Gastroesophageal sphincter (tissue), 4 donors: ENCODE measurements at regions not wholly inside any gene's neighbourhood (a gene's known extent, or its start where the extent isn't known, plus 50 kb on each side); places are given as distances from the start of the nearest gene placed in this dataset.
"Not testable (repeated sequence)": the region's sequence is repeated elsewhere in the genome, so short reads cannot be mapped to it uniquely, and the experiment has no call there.

ENCODE experiments used
- ATAC-seq: fragments of 150-250 bp; one replicate; pipeline ENCODE4 v1.9.1; 2016; ENCODE audit warnings: mild to moderate bottlenecking, moderate library complexity
- H3K27ac ChIP-seq, 4 donors: fragments of 200-600 bp; sonication (generic) in 3 of 4; 1 replicate in 3 of 4; 2 replicates in 1 of 4; pipeline ENCODE4 v1.5.1; 2016 to 2019
- H3K27me3 ChIP-seq: fragments of 200-600 bp; sonication (generic); one replicate; pipeline ENCODE4 v1.5.1; 2019
- H3K36me3 ChIP-seq, 2 donors: fragments of 200-600 bp; sonication (generic); one replicate each; pipeline ENCODE4 v1.5.1; 2019; ENCODE audit warnings: control low read depth in 1 of 2
- H3K4me1 ChIP-seq, 3 donors: fragments of 200-600 bp; sonication (generic); 1 replicate in 2 of 3; 2 replicates in 1 of 3; pipeline ENCODE4 v1.5.1; 2016 to 2019; ENCODE audit warnings: control low read depth in 2 of 3
- H3K4me3 ChIP-seq, 2 donors: fragments of 200-600 bp; sonication (generic); one replicate each; pipeline ENCODE4 v1.5.1; 2019; ENCODE audit warnings: mild to moderate bottlenecking in 1 of 2, moderate library complexity in 1 of 2
- H3K9me3 ChIP-seq, 3 donors: fragments of 200-600 bp; sonication (generic); one replicate each; pipeline ENCODE4 v1.5.1; 2017 to 2019; ENCODE audit warnings: control low read depth in 2 of 3
- EP300 ChIP-seq: sonication (generic); formaldehyde crosslinking; IDR thresholded peaks from one replicate; pipeline ENCODE4 v1.6.1; 2017; ENCODE audit warnings: antibody characterized with exemption, mild to moderate bottlenecking
- POLR2A ChIP-seq, 2 donors: fragments of 450-650 bp; IDR thresholded peaks; one replicate each; pipeline ENCODE4 v1.6.1; 2017; ENCODE audit warnings: antibody characterized with exemption in 2 of 2, mild to moderate bottlenecking in 2 of 2, moderate library complexity in 1 of 2
- POLR2AphosphoS5 ChIP-seq: sonication (generic); formaldehyde crosslinking; IDR thresholded peaks from one replicate; pipeline ENCODE4 v1.6.1; 2017; ENCODE audit warnings: antibody characterized with exemption
- WGBS, 2 donors: methylation state at CpG; one replicate each; pipeline ENCODE4 v1.1.5; 2018; ENCODE audit warnings: low coverage in 1 of 2; 5-methylcytosine and 5-hydroxymethylcytosine counted together
- TF ChIP-seq, protein P1 (sequence below), 4 experiments: fragments of 200-600 bp in 2 of 4; fragments of 450-650 bp in 2 of 4; sonication (generic) in 1 of 4; IDR thresholded peaks; one replicate each; pipeline ENCODE4 v1.5.1; 2017 to 2019; ENCODE audit warnings: antibody characterized with exemption in 4 of 4, mild to moderate bottlenecking in 2 of 4, moderate library complexity in 2 of 4

DNA sequence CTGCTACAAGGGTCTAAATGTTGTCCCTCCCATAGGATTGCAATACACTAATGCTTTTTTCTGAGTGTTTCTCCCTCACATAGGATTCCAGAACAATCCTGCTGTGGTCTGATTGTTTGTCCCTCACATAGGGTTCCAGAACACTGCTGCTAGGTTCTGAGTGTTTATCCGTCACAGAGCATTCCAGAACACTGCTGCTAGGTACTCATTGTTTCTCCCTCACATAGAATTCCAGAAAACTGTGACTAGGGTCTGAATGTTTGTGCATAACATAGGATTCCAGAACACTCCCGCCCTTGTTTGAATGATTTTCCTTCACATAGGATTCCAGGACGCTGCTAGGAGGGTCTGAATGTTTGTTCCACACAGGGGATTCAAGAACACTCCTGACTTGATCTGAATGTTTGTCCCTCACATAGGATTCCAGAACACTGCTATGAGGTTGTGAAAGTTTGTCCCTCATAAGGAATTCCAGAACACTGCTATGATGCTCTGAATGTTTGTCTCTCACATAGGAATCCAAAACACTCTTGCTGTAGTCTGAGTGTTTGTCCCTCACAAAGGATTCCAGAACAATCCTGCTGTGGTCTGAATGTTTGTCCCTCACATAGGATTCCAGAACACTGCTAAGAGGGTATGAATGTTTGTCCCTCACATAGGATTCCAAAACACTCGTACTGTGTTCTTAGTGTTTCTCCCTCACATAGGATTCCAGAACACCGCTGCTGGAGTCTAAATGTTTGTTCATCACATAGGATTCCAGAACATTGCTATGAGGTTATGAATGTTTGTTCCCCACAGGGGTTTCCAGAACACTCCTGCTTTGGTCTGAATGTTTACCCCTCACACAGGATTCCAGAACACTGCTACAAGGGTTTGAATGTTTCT, 213.5 kb downstream of the FOXD4L6 start:
- ATAC-seq = peak; percentile 31
- Histone ChIP-seq H3K27me3 (no peaks in the 10 kb centered on the region), H3K27ac (no peak overlapping the region), H3K4me1 (no peaks in the 10 kb centered on the region), H3K9me3 (peaks cover 11 to 94% (median 16%) of the 10 kb centered on the region in 3 donors), H3K36me3 (peaks cover 0 to 20% of the 10 kb centered on the region in 2 donors), H3K4me3 (no peak overlapping the region)
- 50 to 56% methylated on average over 5 of the region's 5 CpGs for WGBS, 2 donors
- TF ChIP-seq EP300 (no peak), POLR2A (IDR thresholded peaks at IDR 0.05) (no peak), POLR2AphosphoS5 (no peak)
- TF ChIP-seq, protein P1, sequence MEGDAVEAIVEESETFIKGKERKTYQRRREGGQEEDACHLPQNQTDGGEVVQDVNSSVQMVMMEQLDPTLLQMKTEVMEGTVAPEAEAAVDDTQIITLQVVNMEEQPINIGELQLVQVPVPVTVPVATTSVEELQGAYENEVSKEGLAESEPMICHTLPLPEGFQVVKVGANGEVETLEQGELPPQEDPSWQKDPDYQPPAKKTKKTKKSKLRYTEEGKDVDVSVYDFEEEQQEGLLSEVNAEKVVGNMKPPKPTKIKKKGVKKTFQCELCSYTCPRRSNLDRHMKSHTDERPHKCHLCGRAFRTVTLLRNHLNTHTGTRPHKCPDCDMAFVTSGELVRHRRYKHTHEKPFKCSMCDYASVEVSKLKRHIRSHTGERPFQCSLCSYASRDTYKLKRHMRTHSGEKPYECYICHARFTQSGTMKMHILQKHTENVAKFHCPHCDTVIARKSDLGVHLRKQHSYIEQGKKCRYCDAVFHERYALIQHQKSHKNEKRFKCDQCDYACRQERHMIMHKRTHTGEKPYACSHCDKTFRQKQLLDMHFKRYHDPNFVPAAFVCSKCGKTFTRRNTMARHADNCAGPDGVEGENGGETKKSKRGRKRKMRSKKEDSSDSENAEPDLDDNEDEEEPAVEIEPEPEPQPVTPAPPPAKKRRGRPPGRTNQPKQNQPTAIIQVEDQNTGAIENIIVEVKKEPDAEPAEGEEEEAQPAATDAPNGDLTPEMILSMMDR (IDR thresholded peaks at IDR 0.05) = no peak

DNA sequence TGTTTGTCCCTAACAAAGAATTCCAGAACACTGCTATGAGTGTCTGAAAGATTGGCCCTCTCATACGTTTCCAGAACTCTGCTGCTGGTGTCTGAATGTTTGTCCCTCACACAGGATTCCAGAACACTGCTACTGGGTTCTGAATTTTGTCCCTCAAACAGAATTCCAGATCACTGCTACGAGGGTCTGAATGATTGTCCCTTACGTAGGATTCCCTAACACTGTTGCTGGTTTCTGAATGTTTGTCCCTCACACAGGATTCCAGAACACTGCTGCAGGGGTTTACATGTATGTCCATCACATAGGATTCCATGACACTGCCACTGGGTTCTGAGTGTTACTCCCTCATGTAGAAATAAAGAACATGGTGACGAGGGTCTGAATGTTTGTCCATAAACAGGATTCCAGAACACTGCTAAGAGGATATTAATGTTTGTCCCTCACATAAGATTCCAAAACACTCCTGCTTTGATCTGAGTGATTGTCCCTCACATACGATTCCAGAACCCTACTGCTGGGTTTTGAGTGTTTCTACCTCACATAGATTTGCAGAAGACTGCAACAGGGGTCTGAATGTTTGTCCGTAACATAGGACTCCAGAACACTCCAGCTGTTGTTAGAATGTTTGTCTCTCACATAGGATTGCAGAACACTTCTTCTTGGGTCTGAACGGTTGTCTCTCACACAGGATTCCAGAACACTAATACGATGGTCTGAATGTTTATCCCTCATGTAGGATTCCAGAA, 214.4 kb downstream of the FOXD4L6 start:
- Histone ChIP-seq H3K27me3 (no peaks in the 10 kb centered on the region), H3K4me3 (no peak overlapping the region), H3K9me3 (peaks cover 11 to 94% (median 16%) of the 10 kb centered on the region in 3 donors), H3K36me3 (peaks cover 0 to 20% of the 10 kb centered on the region in 2 donors), H3K4me1 (no peaks in the 10 kb centered on the region), H3K27ac (no peak overlapping the region)
- WGBS, 2 donors = 51 to 53% methylated on average over 8 of the region's 8 CpGs
- peak; percentile 32 for ATAC-seq
- no peak for TF ChIP-seq POLR2AphosphoS5
- no peak for TF ChIP-seq POLR2A (IDR thresholded peaks at IDR 0.05)
- TF ChIP-seq, protein P1 (IDR thresholded peaks at IDR 0.05) = no peak
- TF ChIP-seq EP300 = no peak

DNA sequence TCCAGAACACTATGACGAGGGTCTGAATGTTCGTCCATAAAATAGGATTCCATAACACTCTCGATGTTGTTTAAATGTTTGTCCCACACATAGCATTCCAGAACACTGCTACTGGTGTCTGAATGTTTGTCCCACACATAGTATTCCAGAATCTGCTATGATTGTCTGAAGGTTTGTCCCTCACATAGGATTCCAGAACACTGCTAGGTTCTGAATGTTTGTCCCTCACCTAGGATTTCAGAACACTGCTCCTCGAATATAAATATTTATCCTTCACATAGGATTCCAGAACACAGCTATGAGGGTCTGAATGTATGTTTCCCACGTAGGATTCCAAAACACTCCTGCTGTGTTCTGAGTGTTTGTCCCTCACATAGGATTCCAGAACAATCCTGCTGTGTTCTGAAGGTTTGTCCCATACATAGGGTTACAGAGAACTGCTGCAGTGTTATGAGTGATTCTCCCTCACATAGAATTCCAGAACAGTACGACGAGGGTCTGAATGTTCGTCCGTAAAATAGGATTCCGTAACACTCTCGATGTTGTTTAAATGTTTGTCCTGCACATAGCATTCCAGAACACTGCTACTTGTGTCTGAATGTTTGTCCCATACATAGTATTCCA, 215.3 kb downstream of the FOXD4L6 start:
- 61 to 65% methylated on average over 11 of the region's 11 CpGs for WGBS, 2 donors
- ATAC-seq = no peak

DNA sequence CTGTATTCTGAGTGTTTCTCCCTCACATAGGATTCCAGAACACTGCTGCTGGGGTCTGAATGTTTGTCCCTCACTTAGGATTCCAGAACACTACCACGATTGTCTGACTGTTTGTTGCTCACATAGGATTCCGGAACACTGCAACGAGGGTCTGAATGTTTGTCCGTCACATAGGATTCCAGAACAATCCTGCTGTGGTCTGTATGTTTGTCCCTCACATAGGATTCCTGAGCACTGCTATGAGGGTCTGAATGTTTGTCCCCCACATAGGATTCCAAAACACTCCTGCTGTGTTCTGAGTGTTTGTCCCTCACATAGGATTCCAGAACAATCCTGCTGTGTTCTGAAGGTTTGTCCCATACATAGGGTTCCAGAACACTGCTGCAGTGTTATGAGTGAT, 215.8 kb downstream of the FOXD4L6 start:
- ATAC-seq, H3K4me3 ChIP-seq: not testable (repeated sequence)
- 74 to 86% methylated on average over 4 of the region's 4 CpGs for WGBS, 2 donors

More for the DNA sequence above, 215.3 kb downstream of the FOXD4L6 start:
- H3K9me3 ChIP-seq = peaks cover 11 to 96% (median 16%) of the 10 kb centered on the region in 3 donors
- no peaks in the 10 kb centered on the region for H3K4me1 ChIP-seq
- H3K27ac ChIP-seq = no peak overlapping the region
- no peak for TF ChIP-seq POLR2A (IDR thresholded peaks at IDR 0.05)
- TF ChIP-seq POLR2AphosphoS5 = no peak
- TF ChIP-seq, protein P1 (IDR thresholded peaks at IDR 0.05) = no peak
- no peak for TF ChIP-seq EP300
- peaks cover 0 to 20% of the 10 kb centered on the region in 2 donors for H3K36me3 ChIP-seq
- no peaks in the 10 kb centered on the region for H3K27me3 ChIP-seq
- H3K4me3 ChIP-seq = no peak overlapping the region

DNA sequence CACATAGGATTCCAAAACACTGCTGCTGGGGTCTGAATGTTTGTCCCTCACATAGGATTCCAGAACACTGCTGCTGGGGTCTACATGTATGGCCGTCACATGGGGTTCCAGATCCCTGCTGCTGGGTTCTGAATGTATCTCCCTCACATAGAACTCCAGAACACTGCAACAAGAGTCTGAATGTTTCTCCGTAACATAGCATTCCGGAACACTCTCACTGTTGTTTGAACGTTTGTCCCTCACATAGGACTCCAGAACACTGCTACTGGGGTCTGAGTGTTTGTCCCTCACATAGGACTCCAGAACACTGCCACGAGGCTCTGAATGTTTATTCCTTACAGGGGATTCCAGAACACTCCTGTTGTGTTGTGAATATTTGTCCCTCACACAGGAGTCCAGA, 216.8 kb downstream of the FOXD4L6 start:
- no peak for ATAC-seq
- peaks cover 0 to 15% of the 10 kb centered on the region in 2 donors for H3K36me3 ChIP-seq
- no peak overlapping the region for H3K27ac ChIP-seq
- 71 to 78% methylated on average over 5 of the region's 5 CpGs for WGBS, 2 donors
- H3K27me3 ChIP-seq = no peaks in the 10 kb centered on the region
- TF ChIP-seq, protein P1 (IDR thresholded peaks at IDR 0.05) = no peak
- TF ChIP-seq POLR2A (IDR thresholded peaks at IDR 0.05) = no peak
- H3K9me3 ChIP-seq = peaks cover 15 to 100% (median 16%) of the 10 kb centered on the region in 3 donors
- no peaks in the 10 kb centered on the region for H3K4me1 ChIP-seq
- no peak overlapping the region for H3K4me3 ChIP-seq

More for the DNA sequence above, 215.8 kb downstream of the FOXD4L6 start:
- H3K9me3 ChIP-seq = peaks cover 11 to 96% (median 16%) of the 10 kb centered on the region in 3 donors
- not testable (repeated sequence) for H3K27me3 ChIP-seq, H3K4me1 ChIP-seq, H3K27ac ChIP-seq
- peaks cover 0 to 20% of the 10 kb centered on the region in 2 donors for H3K36me3 ChIP-seq

DNA sequence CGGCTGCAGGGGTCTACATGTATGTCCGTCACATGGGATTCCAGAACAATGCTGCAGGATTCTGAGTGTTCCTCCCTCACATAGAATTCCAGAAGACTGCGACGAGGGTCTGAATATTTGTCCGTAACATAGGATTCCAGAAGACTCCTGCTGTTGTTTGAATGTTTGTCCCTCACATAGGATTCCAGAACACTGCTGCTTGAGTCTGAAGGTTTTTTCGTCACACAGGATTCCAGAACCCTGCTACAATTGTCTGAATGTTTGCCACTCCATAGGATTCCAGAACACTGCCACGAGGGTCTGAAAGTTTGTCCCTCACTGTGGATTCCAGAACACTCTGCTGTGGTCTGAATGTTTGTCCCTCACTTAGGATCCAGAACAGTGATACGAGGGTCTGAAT, 217.5 kb downstream of the FOXD4L6 start:
- H3K9me3 ChIP-seq = peaks cover 16 to 100% (median 17%) of the 10 kb centered on the region in 3 donors
- not testable (repeated sequence) for H3K4me1 ChIP-seq, H3K36me3 ChIP-seq, H3K4me3 ChIP-seq, ATAC-seq, H3K27me3 ChIP-seq, H3K27ac ChIP-seq
- 68 to 74% methylated on average over 7 to 8 of the region's 8 CpGs for WGBS, 2 donors
